Muscle layer of duodenum (tissue), 2 donors: ENCODE measurements at regions not wholly inside any gene's neighbourhood (a gene's known extent, or its start where the extent isn't known, plus 50 kb on each side); places are given as distances from the start of the nearest gene placed in this dataset.
"Not testable (repeated sequence)": the region's sequence is repeated elsewhere in the genome, so short reads cannot be mapped to it uniquely, and the experiment has no call there.

Experiments
- H3K27ac ChIP-seq: one replicate; pipeline ENCODE4 v1.7.0; 2013; ENCODE audit warnings: mild to moderate bottlenecking, low read length
- H3K27me3 ChIP-seq: one replicate; pipeline ENCODE4 v1.7.0; 2013; ENCODE audit warnings: low read depth, mild to moderate bottlenecking, control low read depth, low read length
- H3K36me3 ChIP-seq, 2 donors: one replicate each; pipeline ENCODE4 v1.7.0; 2013; ENCODE audit warnings: low read length in 2 of 2, control low read depth in 1 of 2, mild to moderate bottlenecking in 1 of 2; ENCODE audit not compliant: insufficient read depth in 2 of 2, control insufficient read depth in 1 of 2
- H3K4me1 ChIP-seq, 2 donors: one replicate each; pipeline ENCODE4 v1.7.0; 2013; ENCODE audit warnings: low read length in 2 of 2, mild to moderate bottlenecking in 2 of 2, control low read depth in 1 of 2, moderate library complexity in 1 of 2; ENCODE audit not compliant: insufficient read depth in 2 of 2, control insufficient read depth in 1 of 2
- H3K4me3 ChIP-seq, 2 donors: one replicate each; pipeline ENCODE4 v1.7.0; 2013; ENCODE audit warnings: low read length in 2 of 2, low read depth in 1 of 2, mild to moderate bottlenecking in 1 of 2
- H3K9me3 ChIP-seq, 2 donors: one replicate each; pipeline ENCODE4 v1.7.0; 2013; ENCODE audit warnings: low read length in 2 of 2, control low read depth in 1 of 2, mild to moderate bottlenecking in 1 of 2; ENCODE audit not compliant: control insufficient read depth in 1 of 2
- donor health status: healthy.

- Histone ChIP-seq H3K4me1 (no peaks in the 10 kb centered on the region), H3K4me3 (no peak overlapping the region), H3K27me3 (no peaks in the 10 kb centered on the region)
Measured at GRCh38 chr5:19247302-19247701, 740.7 kb downstream of the CDH18 start.

GRCh38 chr5:19256036-19256435 is 732.0 kb downstream of the CDH18 start:
- H3K4me1 ChIP-seq = no peaks in the 10 kb centered on the region
- H3K36me3 ChIP-seq = no peaks in the 10 kb centered on the region
- no peaks in the 10 kb centered on the region for H3K9me3 ChIP-seq
- H3K27me3 ChIP-seq = no peaks in the 10 kb centered on the region
- H3K4me3 ChIP-seq = no peak overlapping the region
- H3K27ac ChIP-seq = no peak overlapping the region

More at GRCh38 chr5:19247302-19247701, 740.7 kb downstream of the CDH18 start:
- Histone ChIP-seq H3K36me3 (no peaks in the 10 kb centered on the region), H3K27ac (no peak overlapping the region), H3K9me3 (peaks cover 0 to 5% of the 10 kb centered on the region in 2 donors)

- Histone ChIP-seq H3K9me3 (no peaks in the 10 kb centered on the region), H3K36me3 (no peaks in the 10 kb centered on the region), H3K4me1 (no peaks in the 10 kb centered on the region), H3K27me3 (no peaks in the 10 kb centered on the region), H3K4me3 (no peak overlapping the region), H3K27ac (no peak overlapping the region)
Measured at GRCh38 chr5:19258686-19259085, 729.3 kb downstream of the CDH18 start.

GRCh38 chr5:19261879-19262278 is 726.1 kb downstream of the CDH18 start:
- H3K4me1 ChIP-seq = no peaks in the 10 kb centered on the region
- H3K9me3 ChIP-seq = no peaks in the 10 kb centered on the region
- no peaks in the 10 kb centered on the region for H3K36me3 ChIP-seq
- H3K27ac ChIP-seq = no peak overlapping the region
- no peaks in the 10 kb centered on the region for H3K27me3 ChIP-seq
- H3K4me3 ChIP-seq = no peak overlapping the region

- H3K4me3 ChIP-seq = no peak overlapping the region
- no peaks in the 10 kb centered on the region for H3K4me1 ChIP-seq
- no peaks in the 10 kb centered on the region for H3K27me3 ChIP-seq
- no peaks in the 10 kb centered on the region for H3K36me3 ChIP-seq
- H3K9me3 ChIP-seq = no peaks in the 10 kb centered on the region
- H3K27ac ChIP-seq = no peak overlapping the region
Measured at GRCh38 chr5:19264821-19265220, 723.2 kb downstream of the CDH18 start.

GRCh38 chr5:19266791-19267190 is 721.2 kb downstream of the CDH18 start:
- Histone ChIP-seq H3K36me3 (no peaks in the 10 kb centered on the region), H3K9me3 (no peaks in the 10 kb centered on the region), H3K4me1 (no peaks in the 10 kb centered on the region), H3K4me3 (no peak overlapping the region), H3K27ac (no peak overlapping the region), H3K27me3 (no peaks in the 10 kb centered on the region)

- H3K36me3 ChIP-seq = no peaks in the 10 kb centered on the region
- no peak overlapping the region for H3K27ac ChIP-seq
- peaks cover 0 to 2% of the 10 kb centered on the region in 2 donors for H3K9me3 ChIP-seq
- no peaks in the 10 kb centered on the region for H3K4me1 ChIP-seq
- H3K4me3 ChIP-seq = no peak overlapping the region
- H3K27me3 ChIP-seq = no peaks in the 10 kb centered on the region
Measured at GRCh38 chr5:19270153-19270552, 717.8 kb downstream of the CDH18 start.

- Histone ChIP-seq H3K9me3 (peaks cover 0 to 6% of the 10 kb centered on the region in 2 donors), H3K4me1 (no peaks in the 10 kb centered on the region), H3K27me3 (no peaks in the 10 kb centered on the region), H3K27ac (no peak overlapping the region), H3K4me3 (no peak overlapping the region), H3K36me3 (no peaks in the 10 kb centered on the region)
Measured at GRCh38 chr5:19274578-19274977, 713.4 kb downstream of the CDH18 start.

- Histone ChIP-seq H3K4me1 (no peaks in the 10 kb centered on the region), H3K9me3 (peaks cover 0 to 9% of the 10 kb centered on the region in 2 donors), H3K27me3 (no peaks in the 10 kb centered on the region), H3K27ac (no peak overlapping the region), H3K4me3 (no peak overlapping the region), H3K36me3 (no peaks in the 10 kb centered on the region)
Measured at GRCh38 chr5:19285286-19285685, 702.7 kb downstream of the CDH18 start.

GRCh38 chr5:19287548-19288277 is 700.3 kb downstream of the CDH18 start:
- not testable (repeated sequence) for H3K9me3 ChIP-seq, H3K4me1 ChIP-seq, H3K27me3 ChIP-seq, H3K27ac ChIP-seq, H3K4me3 ChIP-seq, H3K36me3 ChIP-seq

- not testable (repeated sequence) for H3K4me3 ChIP-seq, H3K27me3 ChIP-seq
Measured at GRCh38 chr5:19288311-19288710, 699.7 kb downstream of the CDH18 start.

GRCh38 chr5:19297934-19298333 is 690.1 kb downstream of the CDH18 start:
- no peaks in the 10 kb centered on the region for H3K4me1 ChIP-seq
- H3K27ac ChIP-seq = no peak overlapping the region
- no peaks in the 10 kb centered on the region for H3K9me3 ChIP-seq
- H3K27me3 ChIP-seq = no peaks in the 10 kb centered on the region
- H3K36me3 ChIP-seq = no peaks in the 10 kb centered on the region
- no peak overlapping the region for H3K4me3 ChIP-seq

More at GRCh38 chr5:19288311-19288710, 699.7 kb downstream of the CDH18 start:
- not testable (repeated sequence) for H3K27ac ChIP-seq, H3K4me1 ChIP-seq, H3K9me3 ChIP-seq, H3K36me3 ChIP-seq
